Left ventricle myocardium inferior (tissue), 1 donor: ENCODE measurements at regions not wholly inside any gene's neighbourhood (a gene's known extent, or its start where the extent isn't known, plus 50 kb on each side); places are given as distances from the start of the nearest gene placed in this dataset.
A peak's percentile ranks its signal among the peaks of the same experiment; 100 is the strongest.

Experiments
- DNase-seq: peaks from one replicate; pipeline ENCODE4 v3.0.0-alpha.2; 2020
- H3K27ac ChIP-seq: fragments of 200-600 bp; replicated peaks from 2 replicates; pipeline ENCODE4 v1.8.0; 2021
- H3K27me3 ChIP-seq: fragments of 200-600 bp; 2 replicates; pipeline ENCODE4 v1.8.0; 2021; ENCODE audit warnings: low read depth
- H3K36me3 ChIP-seq: fragments of 200-600 bp; 2 replicates; pipeline ENCODE4 v1.8.0; 2021
- H3K4me1 ChIP-seq: fragments of 200-600 bp; 2 replicates; pipeline ENCODE4 v1.8.0; 2021
- H3K4me3 ChIP-seq: fragments of 200-600 bp; 2 replicates; pipeline ENCODE4 v1.8.0; 2021; ENCODE audit warnings: mild to moderate bottlenecking, moderate library complexity
- H3K9me3 ChIP-seq: fragments of 200-600 bp; replicated peaks from 2 replicates; pipeline ENCODE4 v1.8.0; 2021
- CTCF ChIP-seq: fragments of 200-600 bp; IDR thresholded peaks from 2 replicates; pipeline ENCODE4 v1.8.0; 2021; ENCODE audit warnings: antibody characterized with exemption, mild to moderate bottlenecking, borderline replicate concordance
- intact Hi-C: fragments of 100-400 bp; cut with micrococcal nuclease; formaldehyde crosslinking; loops from one replicate; pipeline ENCODE4 v1.11.0; 2022
- donor health status: DM: no; HTN: yes; CAD: no; lungs with severe emphysema.

DNA sequence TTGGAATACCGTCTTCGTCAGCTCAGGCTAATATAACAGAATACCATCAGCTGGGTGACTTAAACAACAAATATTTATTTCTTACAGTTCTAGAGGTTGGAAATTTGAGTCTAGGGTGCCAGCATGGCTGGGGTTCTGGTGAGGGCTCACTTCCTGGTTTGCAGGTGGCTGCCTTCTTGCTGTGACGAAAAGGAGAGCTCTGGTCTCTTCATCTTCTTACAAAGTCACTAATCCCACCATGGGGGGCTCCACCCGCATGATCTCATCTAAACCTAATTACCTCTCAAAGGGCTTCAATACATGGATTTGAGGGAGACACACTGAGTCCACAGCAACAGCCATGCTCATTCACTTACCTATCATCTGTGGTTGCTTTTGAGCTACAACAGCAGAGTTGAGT, 78.3 kb downstream of the PSMG1 start:
- Histone ChIP-seq H3K27ac (peak overlapping the region; percentile 55), H3K27me3 (no peaks in the 10 kb centered on the region), H3K4me1 (peaks cover 22% of the 10 kb centered on the region), H3K36me3 (no peaks in the 10 kb centered on the region), H3K4me3 (no peak overlapping the region), H3K9me3 (no peaks in the 10 kb centered on the region)
- no peak for TF ChIP-seq CTCF
- intact Hi-C loops: no loop called here
- DNase-seq: no peak

GRCh38 chr21:39103689-39104088, 79.6 kb downstream of the PSMG1 start:
- H3K4me1 ChIP-seq: peaks cover 22% of the 10 kb centered on the region
- DNase-seq: no peak
- H3K27ac ChIP-seq: peak overlapping the region; percentile 55
- no peaks in the 10 kb centered on the region for H3K9me3 ChIP-seq
- H3K27me3 ChIP-seq: no peaks in the 10 kb centered on the region
- no peak overlapping the region for H3K4me3 ChIP-seq
- H3K36me3 ChIP-seq: no peaks in the 10 kb centered on the region
- intact Hi-C loops: no loop called here
- no peak for TF ChIP-seq CTCF

DNA sequence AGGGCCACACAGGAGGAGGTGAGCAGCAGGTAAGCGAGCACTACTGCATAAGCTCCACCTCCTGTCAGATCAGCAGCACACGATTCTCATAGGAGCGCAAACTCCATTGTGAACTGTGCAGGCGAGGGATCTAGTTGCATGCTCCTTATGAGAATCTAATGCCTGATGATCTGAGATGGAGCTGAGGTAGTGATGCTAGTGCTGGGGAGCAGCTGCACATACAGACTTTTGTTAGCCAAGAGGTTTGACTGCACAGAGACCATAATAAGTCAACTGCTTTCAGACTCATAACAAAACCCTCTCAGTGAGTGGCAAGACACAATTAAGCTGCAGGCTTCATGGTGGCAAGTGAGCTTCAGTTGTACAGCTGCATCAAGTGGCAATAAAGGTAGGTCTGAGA, 83.4 kb downstream of the PSMG1 start:
- no peaks in the 10 kb centered on the region for H3K36me3 ChIP-seq
- no peaks in the 10 kb centered on the region for H3K27me3 ChIP-seq
- TF ChIP-seq CTCF: no peak
- intact Hi-C loops: no loop called here
- H3K4me1 ChIP-seq: peaks cover 42% of the 10 kb centered on the region
- DNase-seq: no peak
- H3K4me3 ChIP-seq: no peak overlapping the region
- H3K27ac ChIP-seq: no peak overlapping the region
- no peaks in the 10 kb centered on the region for H3K9me3 ChIP-seq

GRCh38 chr21:39098696-39099200, 84.5 kb downstream of the PSMG1 start:
- Histone ChIP-seq H3K9me3 (no peaks in the 10 kb centered on the region), H3K36me3 (no peaks in the 10 kb centered on the region), H3K4me1 (peaks cover 36% of the 10 kb centered on the region), H3K27ac (no peak overlapping the region), H3K27me3 (no peaks in the 10 kb centered on the region), H3K4me3 (no peak overlapping the region)
- DNase-seq: no peak
- intact Hi-C loops: no loop called here
- TF ChIP-seq CTCF: no peak

GRCh38 chr21:39097981-39098380, 85.3 kb downstream of the PSMG1 start:
- no peaks in the 10 kb centered on the region for H3K36me3 ChIP-seq
- TF ChIP-seq CTCF: no peak
- H3K27ac ChIP-seq: peak overlapping the region; percentile 66
- no peaks in the 10 kb centered on the region for H3K9me3 ChIP-seq
- peaks cover 35% of the 10 kb centered on the region for H3K4me1 ChIP-seq
- intact Hi-C loops: no loop called here
- no peak overlapping the region for H3K4me3 ChIP-seq
- DNase-seq: no peak
- H3K27me3 ChIP-seq: no peaks in the 10 kb centered on the region
